ENCODE measurements at regions not wholly inside any gene's neighbourhood (a gene's known extent, or its start where the extent isn't known, plus 50 kb on each side); places are given as distances from the start of the nearest gene placed in this dataset.

DNA sequence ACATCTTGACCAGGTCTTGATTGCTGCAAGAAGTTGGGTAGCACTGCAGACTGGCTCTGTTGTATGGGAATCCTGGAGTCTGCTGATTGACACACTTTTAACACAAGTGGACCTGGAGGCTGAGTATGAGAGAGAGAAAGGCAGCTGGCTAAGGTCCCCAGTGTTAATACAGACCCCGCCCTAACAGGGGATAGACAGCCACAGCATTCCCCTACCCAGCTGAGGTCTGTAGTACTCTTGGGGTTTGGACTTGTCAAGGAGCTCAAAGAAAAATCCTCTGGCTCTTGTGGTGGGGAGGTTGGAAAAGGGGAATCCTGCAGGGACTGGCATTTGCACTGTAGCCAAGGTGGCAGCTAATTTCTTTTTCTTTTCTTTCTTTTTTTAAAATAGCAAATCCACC, 192.7 kb downstream of the ZNF621 start:
- H3K27me3 ChIP-seq = no peaks in the 10 kb centered on the region
- TF ChIP-seq, protein P1, sequence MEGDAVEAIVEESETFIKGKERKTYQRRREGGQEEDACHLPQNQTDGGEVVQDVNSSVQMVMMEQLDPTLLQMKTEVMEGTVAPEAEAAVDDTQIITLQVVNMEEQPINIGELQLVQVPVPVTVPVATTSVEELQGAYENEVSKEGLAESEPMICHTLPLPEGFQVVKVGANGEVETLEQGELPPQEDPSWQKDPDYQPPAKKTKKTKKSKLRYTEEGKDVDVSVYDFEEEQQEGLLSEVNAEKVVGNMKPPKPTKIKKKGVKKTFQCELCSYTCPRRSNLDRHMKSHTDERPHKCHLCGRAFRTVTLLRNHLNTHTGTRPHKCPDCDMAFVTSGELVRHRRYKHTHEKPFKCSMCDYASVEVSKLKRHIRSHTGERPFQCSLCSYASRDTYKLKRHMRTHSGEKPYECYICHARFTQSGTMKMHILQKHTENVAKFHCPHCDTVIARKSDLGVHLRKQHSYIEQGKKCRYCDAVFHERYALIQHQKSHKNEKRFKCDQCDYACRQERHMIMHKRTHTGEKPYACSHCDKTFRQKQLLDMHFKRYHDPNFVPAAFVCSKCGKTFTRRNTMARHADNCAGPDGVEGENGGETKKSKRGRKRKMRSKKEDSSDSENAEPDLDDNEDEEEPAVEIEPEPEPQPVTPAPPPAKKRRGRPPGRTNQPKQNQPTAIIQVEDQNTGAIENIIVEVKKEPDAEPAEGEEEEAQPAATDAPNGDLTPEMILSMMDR (IDR thresholded peaks at IDR 0.05; ENCODE audit: low read depth, low read length) = no peak
- no peaks in the 10 kb centered on the region for H3K9me3 ChIP-seq
- H3K4me3 ChIP-seq (ENCODE audit: low read depth, low read length) = no peak overlapping the region
- H3K4me1 ChIP-seq = peaks cover 19% of the 10 kb centered on the region
- DNase-seq = no peak
- no peaks in the 10 kb centered on the region for H3K36me3 ChIP-seq

GRCh38 chr3:40718209-40718608, 193.4 kb downstream of the ZNF621 start:
- no peaks in the 10 kb centered on the region for H3K36me3 ChIP-seq
- H3K4me1 ChIP-seq = peaks cover 19% of the 10 kb centered on the region
- no peak overlapping the region for H3K4me3 ChIP-seq (ENCODE audit: low read depth, low read length)
- no peak for DNase-seq
- H3K9me3 ChIP-seq = no peaks in the 10 kb centered on the region
- H3K27me3 ChIP-seq = no peaks in the 10 kb centered on the region
- TF ChIP-seq, protein P1 (IDR thresholded peaks at IDR 0.05; ENCODE audit: low read depth, low read length) = no peak

GRCh38 chr3:40718681-40719080, 193.9 kb downstream of the ZNF621 start:
- DNase-seq = no peak
- no peaks in the 10 kb centered on the region for H3K36me3 ChIP-seq
- no peaks in the 10 kb centered on the region for H3K9me3 ChIP-seq
- H3K4me3 ChIP-seq (ENCODE audit: low read depth, low read length) = no peak overlapping the region
- H3K4me1 ChIP-seq = peaks cover 19% of the 10 kb centered on the region
- TF ChIP-seq, protein P1 (IDR thresholded peaks at IDR 0.05; ENCODE audit: low read depth, low read length) = no peak
- no peaks in the 10 kb centered on the region for H3K27me3 ChIP-seq

DNA sequence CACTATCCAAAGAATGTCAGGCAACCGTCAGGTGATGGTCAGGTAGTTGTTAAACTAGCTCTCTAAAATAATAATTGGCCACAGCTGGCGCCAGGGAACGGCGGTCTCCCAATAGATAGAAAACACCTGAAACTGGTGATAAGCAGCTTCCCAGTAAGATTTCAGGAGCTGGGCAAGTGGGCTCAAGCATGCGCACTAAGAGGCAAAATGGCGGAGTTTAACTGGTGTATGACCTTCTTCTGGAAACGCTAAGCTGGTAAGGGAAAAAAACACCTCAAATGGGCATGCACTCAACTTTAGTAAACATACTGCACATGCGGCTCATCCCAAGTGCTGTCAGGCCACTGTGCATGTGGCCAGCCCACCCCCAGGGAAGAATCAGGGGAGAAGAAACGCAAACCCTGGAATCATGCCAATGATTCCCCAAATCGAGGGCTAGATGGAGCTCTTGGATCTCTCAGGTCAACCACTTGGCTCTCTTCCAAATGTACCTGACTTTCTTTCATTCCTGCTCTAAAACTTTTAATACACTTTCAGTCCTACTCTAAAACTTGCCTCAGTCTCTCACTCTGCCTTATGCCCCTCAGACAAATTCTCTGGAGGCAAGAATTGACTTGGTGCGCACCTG, 195.0 kb downstream of the ZNF621 start:
- peak; percentile 25 for DNase-seq
- H3K9me3 ChIP-seq = no peaks in the 10 kb centered on the region

DNA sequence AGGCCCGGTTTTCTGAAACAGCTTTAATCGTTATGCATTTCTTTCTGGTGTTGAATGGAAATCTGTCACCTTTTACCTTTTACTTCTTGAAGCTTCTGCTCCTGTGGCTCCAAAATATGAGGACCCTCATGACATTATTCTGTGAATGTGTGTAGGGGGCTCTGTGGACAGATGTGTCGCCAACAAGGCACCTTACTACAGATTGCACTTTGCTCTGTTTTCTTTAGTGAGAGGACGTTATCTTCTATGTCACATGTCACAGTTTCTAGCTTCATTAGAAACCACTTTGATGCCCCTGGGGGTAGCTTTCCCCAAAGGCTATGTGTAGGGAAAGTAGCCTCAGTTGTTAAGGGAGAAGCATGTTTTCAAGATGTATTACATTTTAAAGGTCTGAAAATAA, 195.6 kb downstream of the ZNF621 start:
- TF ChIP-seq, protein P1 (IDR thresholded peaks at IDR 0.05; ENCODE audit: low read depth, low read length) = no peak
- no peaks in the 10 kb centered on the region for H3K36me3 ChIP-seq
- H3K4me3 ChIP-seq (ENCODE audit: low read depth, low read length) = no peak overlapping the region
- H3K27me3 ChIP-seq = no peaks in the 10 kb centered on the region
- H3K9me3 ChIP-seq = no peaks in the 10 kb centered on the region
- H3K4me1 ChIP-seq = peaks cover 19% of the 10 kb centered on the region
- DNase-seq = no peak

More for the DNA sequence above, 195.0 kb downstream of the ZNF621 start:
- Histone ChIP-seq H3K4me3 (ENCODE audit: low read depth, low read length) (no peak overlapping the region), H3K27me3 (no peaks in the 10 kb centered on the region), H3K4me1 (peaks cover 19% of the 10 kb centered on the region), H3K36me3 (no peaks in the 10 kb centered on the region)
- TF ChIP-seq, protein P1 (IDR thresholded peaks at IDR 0.05; ENCODE audit: low read depth, low read length) = peak; percentile 26

- TF ChIP-seq, protein P1 (IDR thresholded peaks at IDR 0.05; ENCODE audit: low read depth, low read length) = no peak
- no peak overlapping the region for H3K4me3 ChIP-seq (ENCODE audit: low read depth, low read length)
- peak; percentile 74 for DNase-seq
- H3K9me3 ChIP-seq = no peaks in the 10 kb centered on the region
- no peaks in the 10 kb centered on the region for H3K36me3 ChIP-seq
- H3K4me1 ChIP-seq = peaks cover 19% of the 10 kb centered on the region
- no peaks in the 10 kb centered on the region for H3K27me3 ChIP-seq
Measured at GRCh38 chr3:40720863-40721262, 196.1 kb downstream of the ZNF621 start.
